OCI-LY3 (cell line): ENCODE measurements at regions not wholly inside any gene's neighbourhood (a gene's known extent, or its start where the extent isn't known, plus 50 kb on each side); places are given as distances from the start of the nearest gene placed in this dataset.

Experiments used
- CTCF ChIP-seq: fragments of 200-600, 300-600 bp; sonication (generic); IDR thresholded peaks from 2 replicates; pipeline ENCODE4 v1.5.1; 2014; ENCODE audit warnings: antibody characterized with exemption, low read length, low read depth
- EZH2phosphoT487 ChIP-seq: fragments of 200-600 bp; shearing (Covaris generic); IDR thresholded peaks from 2 replicates; pipeline ENCODE4 v1.6.1; 2018; ENCODE audit warnings: antibody characterized with exemption, mixed run types, low read depth

DNA sequence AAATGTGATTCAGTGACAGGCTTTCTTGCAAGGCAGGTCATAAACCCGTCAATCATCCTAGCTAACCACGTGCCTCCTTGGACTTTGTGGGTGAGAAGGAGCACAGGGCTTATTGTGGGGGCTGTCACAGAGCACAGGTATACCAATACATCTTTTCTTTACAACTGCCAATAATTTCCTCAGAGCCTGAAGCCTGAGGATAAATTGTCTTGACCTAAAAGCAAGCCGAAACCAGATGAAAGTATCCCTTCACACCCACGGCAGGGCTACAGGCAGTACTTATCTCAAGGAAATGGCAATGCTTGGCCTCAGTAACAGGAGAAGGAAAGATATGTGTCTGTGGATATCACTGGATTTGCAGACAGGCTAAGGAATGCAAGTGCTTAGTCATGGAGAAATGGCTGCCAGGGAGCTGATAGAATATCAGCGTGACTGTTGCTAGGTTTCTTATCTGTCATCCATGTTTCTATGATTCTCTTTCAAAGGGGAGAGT lies 90.3 kb upstream of the ZNF366 start:
- TF ChIP-seq CTCF: no peak
- no peak for TF ChIP-seq EZH2phosphoT487
